ENCODE measurements at regions not wholly inside any gene's neighbourhood (a gene's known extent, or its start where the extent isn't known, plus 50 kb on each side); places are given as distances from the start of the nearest gene placed in this dataset.

- no peaks in the 10 kb centered on the region for H3K27me3 ChIP-seq
- no peaks in the 10 kb centered on the region for H3K9me3 ChIP-seq
- DNase-seq, result no peak
- H3K4me3 ChIP-seq, result no peak overlapping the region
- no peak for TF ChIP-seq POLR2AphosphoS5 (IDR thresholded peaks at IDR 0.05)
- no peak for TF ChIP-seq EP300 (IDR thresholded peaks at IDR 0.05)
- TF ChIP-seq POLR2A (IDR thresholded peaks at IDR 0.05), result no peak
- TF ChIP-seq CTCF (IDR thresholded peaks at IDR 0.05), result no peak
- intact Hi-C loops (cut with DNase I; ENCODE audit: low total_unique reads), result loop anchor here (10.0 kb wide), 1 partner anchor 88 kb away; no protein-coding TSS in a partner anchor
- H3K36me3 ChIP-seq, result no peaks in the 10 kb centered on the region
- no peak overlapping the region for H3K27ac ChIP-seq
- WGBS, 5 donors, result 62 to 67% (median 63%) methylated on average over 2 of the region's 2 CpGs
- no peaks in the 10 kb centered on the region for H3K4me1 ChIP-seq
These were observed 209.9 kb upstream of the VSTM2A start for GRCh38 chr7:54332301-54332700.

GRCh38 chr7:54333952-54334351 is 208.2 kb upstream of the VSTM2A start:
- no peaks in the 10 kb centered on the region for H3K27me3 ChIP-seq
- H3K27ac ChIP-seq, result no peak overlapping the region
- intact Hi-C loops (cut with DNase I; ENCODE audit: low total_unique reads), result loop anchor here (10.0 kb wide), 1 partner anchor 89 kb away; no protein-coding TSS in a partner anchor
- no peak overlapping the region for H3K4me3 ChIP-seq
- no peaks in the 10 kb centered on the region for H3K9me3 ChIP-seq
- no peaks in the 10 kb centered on the region for H3K4me1 ChIP-seq
- 76 to 97% (median 89%) methylated on average over 1 of the region's 1 CpG for WGBS, 5 donors
- no peak for TF ChIP-seq CTCF (IDR thresholded peaks at IDR 0.05)
- no peak for TF ChIP-seq POLR2AphosphoS5 (IDR thresholded peaks at IDR 0.05)
- TF ChIP-seq POLR2A (IDR thresholded peaks at IDR 0.05), result no peak
- no peak for TF ChIP-seq EP300 (IDR thresholded peaks at IDR 0.05)
- no peak for DNase-seq
- no peaks in the 10 kb centered on the region for H3K36me3 ChIP-seq

GRCh38 chr7:54336800-54337199 is 205.4 kb upstream of the VSTM2A start:
- no peaks in the 10 kb centered on the region for H3K27me3 ChIP-seq
- DNase-seq, result no peak
- H3K36me3 ChIP-seq, result no peaks in the 10 kb centered on the region
- H3K4me3 ChIP-seq, result no peak overlapping the region
- intact Hi-C loops (cut with DNase I; ENCODE audit: low total_unique reads), result loop anchor here (10.0 kb wide), 1 partner anchor 92 kb away; no protein-coding TSS in a partner anchor
- no peaks in the 10 kb centered on the region for H3K4me1 ChIP-seq
- TF ChIP-seq POLR2A (IDR thresholded peaks at IDR 0.05), result no peak
- no peak for TF ChIP-seq EP300 (IDR thresholded peaks at IDR 0.05)
- TF ChIP-seq POLR2AphosphoS5 (IDR thresholded peaks at IDR 0.05), result no peak
- no peak for TF ChIP-seq CTCF (IDR thresholded peaks at IDR 0.05)
- peaks cover 0 to 6% (median 0%) of the 10 kb centered on the region in 4 donors for H3K9me3 ChIP-seq
- H3K27ac ChIP-seq, result no peak overlapping the region
- 48 to 69% (median 60%) methylated on average over 2 of the region's 2 CpGs for WGBS, 5 donors

GRCh38 chr7:54337466-54337865 is 204.7 kb upstream of the VSTM2A start:
- no peak for DNase-seq
- Histone ChIP-seq H3K27me3 (no peaks in the 10 kb centered on the region), H3K36me3 (no peaks in the 10 kb centered on the region), H3K4me3 (no peak overlapping the region), H3K27ac (no peak overlapping the region), H3K4me1 (no peaks in the 10 kb centered on the region), H3K9me3 (peaks cover 0 to 6% (median 0%) of the 10 kb centered on the region in 4 donors)
- intact Hi-C loops (cut with DNase I; ENCODE audit: low total_unique reads), result loop anchor here (10.0 kb wide), 1 partner anchor 93 kb away; no protein-coding TSS in a partner anchor
- 55 to 71% (median 68%) methylated on average over 2 of the region's 2 CpGs for WGBS, 5 donors
- no peak for TF ChIP-seq CTCF (IDR thresholded peaks at IDR 0.05)
- no peak for TF ChIP-seq EP300 (IDR thresholded peaks at IDR 0.05)
- no peak for TF ChIP-seq POLR2A (IDR thresholded peaks at IDR 0.05)
- TF ChIP-seq POLR2AphosphoS5 (IDR thresholded peaks at IDR 0.05), result no peak
